HepG2 (cell line): ENCODE measurements at regions not wholly inside any gene's neighbourhood (a gene's known extent, or its start where the extent isn't known, plus 50 kb on each side); places are given as distances from the start of the nearest gene placed in this dataset.

Experiments
- ATAC-seq: fragments of 200-7000 bp; cut with Tn5 transposase; 3 replicates; pipeline ENCODE4 v1.9.1; 2020; ENCODE audit warnings: mild to moderate bottlenecking, moderate library complexity
- BruUV-seq: library from RNA; stranded (reverse); fragments of 400-500 nt; replicated peaks from 2 replicates; lab custom pipeline; 2021; lab: Mats Ljungman, UMichigan
- CTCF ChIA-PET: fragments of 300-600 bp; formaldehyde crosslinking; extraction: SDS; loops from one replicate; lab custom pipeline; 2021; ENCODE audit warnings: low total read pairs, inconsistent platforms, low intra/inter-chr PET ratio; lab: Yijun Ruan, JAX
- POLR2A ChIA-PET: fragments of 350-600 bp; sonication (Branson Sonifier 250); formaldehyde crosslinking; loops from one replicate; lab custom pipeline; 2020; ENCODE audit warnings: antibody characterized with exemption, inconsistent platforms; lab: Yijun Ruan, JAX
- DNase-seq: peaks from one replicate; pipeline ENCODE4 v3.0.0-alpha.2; 2015; ENCODE audit warnings: low spot score
- FAIRE-seq: peaks from 3 replicates; lab custom pipeline; 2011; peaks lifted over from hg19 to GRCh38; lab: Jason Lieb, UNC
- H2AFZ ChIP-seq: one replicate; pipeline ENCODE4 v1.6.1; 2011; ENCODE audit warnings: low read length, inconsistent platforms
- H3K27ac ChIP-seq: fragments of 300-600 bp; 3 replicates; pipeline ENCODE4 v1.8.0; 2011; ENCODE audit warnings: mixed run types, mild to moderate bottlenecking, mixed read lengths, low read length, inconsistent platforms; ENCODE audit not compliant: insufficient read depth; ENCODE audit errors: extremely low read length
- H3K27me3 ChIP-seq, 2 experiments: fragments of 200-600 bp in 1 of 2; 2 replicates in 1 of 2; 3 replicates in 1 of 2; pipeline versions ENCODE4 v1.6.0 to v1.8.0; 2011; ENCODE audit warnings: low read length in 2 of 2, mild to moderate bottlenecking in 2 of 2, moderate library complexity in 2 of 2, inconsistent platforms in 1 of 2; ENCODE audit not compliant: insufficient read depth in 2 of 2, control insufficient read depth in 1 of 2
- H3K36me3 ChIP-seq, 2 experiments: fragments of 200-600 bp in 1 of 2; replicated peaks in 1 of 2; 2 replicates in 1 of 2; 3 replicates in 1 of 2; pipeline versions ENCODE4 v1.5.1 to v1.8.0; 2011; ENCODE audit warnings: low read length in 2 of 2, inconsistent platforms in 1 of 2; ENCODE audit not compliant: insufficient read depth in 2 of 2, control insufficient read depth in 1 of 2
- H3K4me1 ChIP-seq: 2 replicates; pipeline ENCODE4 v1.5.1; 2012; ENCODE audit warnings: low read length, inconsistent platforms; ENCODE audit not compliant: insufficient read depth
- H3K4me2 ChIP-seq: 2 replicates; pipeline ENCODE4 v1.6.0; 2011; ENCODE audit warnings: low read depth, low read length, inconsistent platforms
- H3K4me3 ChIP-seq, 3 experiments: fragments of 200-600 bp in 1 of 3; sonication (generic), shearing (Covaris generic) in 1 of 3; replicated peaks in 1 of 3; 2 replicates each; pipeline ENCODE4 v1.5.1; 2011 to 2016; ENCODE audit warnings: low read length in 3 of 3, inconsistent platforms in 2 of 3, low read depth in 2 of 3, mild to moderate bottlenecking in 2 of 3, control low read depth in 1 of 3, mixed read lengths in 1 of 3; ENCODE audit not compliant: insufficient read depth in 1 of 3
- H3K79me2 ChIP-seq: one replicate; pipeline ENCODE4 v1.6.1; 2011; ENCODE audit warnings: low read length, inconsistent platforms; ENCODE audit not compliant: insufficient read depth
- H3K9ac ChIP-seq: 2 replicates; pipeline ENCODE4 v1.6.0; 2011; ENCODE audit warnings: mild to moderate bottlenecking, low read depth, low read length, inconsistent platforms; ENCODE audit not compliant: insufficient read depth
- H3K9me3 ChIP-seq: 2 replicates; pipeline ENCODE4 v1.5.1; 2012; ENCODE audit warnings: mild to moderate bottlenecking, low read length
- H4K20me1 ChIP-seq: 2 replicates; pipeline ENCODE4 v1.6.0; 2011; ENCODE audit warnings: inconsistent platforms, mild to moderate bottlenecking, low read length, moderate library complexity; ENCODE audit not compliant: insufficient read depth
- CHD2 ChIP-seq: IDR thresholded peaks from 2 replicates; pipeline ENCODE4 v1.6.1; 2011; ENCODE audit warnings: low read depth, low read length, improper control_type of control experiment
- KDM6A ChIP-seq: IDR thresholded peaks from 2 replicates; pipeline ENCODE4 v1.6.1; 2016; ENCODE audit warnings: low read depth
- ZBTB14 ChIP-seq: sonication (generic); formaldehyde crosslinking; IDR thresholded peaks from 2 replicates; pipeline ENCODE4 v1.4.0; 2020; ENCODE audit warnings: missing genetic modification reagents
- ZNF563 ChIP-seq: sonication (generic); formaldehyde crosslinking; IDR thresholded peaks from 2 replicates; pipeline ENCODE4 v1.8.0; 2022; ENCODE audit warnings: mild to moderate bottlenecking, moderate library complexity, missing genetic modification reagents
- ZNF607 ChIP-seq: sonication (generic); formaldehyde crosslinking; IDR thresholded peaks from 2 replicates; pipeline ENCODE4 v1.5.1; 2020; ENCODE audit warnings: missing genetic modification reagents, mild to moderate bottlenecking, borderline replicate concordance
- WGBS: methylation state at CpG from one replicate; pipeline ENCODE4 v1.1.6; 2017; ENCODE audit warnings: low lambda C conversion rate; 5-methylcytosine and 5-hydroxymethylcytosine counted together
- in situ Hi-C: cut with HindIII; loops from 2 replicates; pipeline ENCODE4 v1.10.0; 2017; ENCODE audit warnings: low pct_unique_long_range_greater_than_20kb; ENCODE audit not compliant: extremely low pct_ligation_motif_present
- intact Hi-C: fragments of 100-400 bp; cut with micrococcal nuclease; formaldehyde crosslinking; loops from one replicate; pipeline ENCODE4 v1.10.0; 2022; ENCODE audit not compliant: unreplicated experiment

- Histone ChIP-seq H3K36me3 (no peaks in the 10 kb centered on the region), H3K9me3 (no peaks in the 10 kb centered on the region), H2AFZ (no peak overlapping the region), H3K4me2 (no peak overlapping the region), H3K4me1 (no peaks in the 10 kb centered on the region), H3K79me2 (no peaks in the 10 kb centered on the region), H3K27ac (no peak overlapping the region), H4K20me1 (no peaks in the 10 kb centered on the region), H3K27me3 (no peaks in the 10 kb centered on the region), H3K9ac (no peak overlapping the region), H3K4me3 (no peak overlapping the region)
- in situ Hi-C loops (no loop called here), intact Hi-C loops (no loop called here)
- FAIRE-seq (no peak), ATAC-seq (no peak), DNase-seq (no peak)
- ChIA-PET POLR2A (no interaction called here), CTCF (no interaction called here)
- BruUV-seq: no TSS peak
- 0% methylated on average over 1 of the region's 1 CpG for WGBS
- TF ChIP-seq KDM6A (no peak), ZNF563 (CRISPR knock-in tag) (no peak), CHD2 (no peak), ZNF607 (CRISPR knock-in tag) (no peak)
Observed at GRCh38 chr4:162343967-162344366, 180.2 kb upstream of the FSTL5 start.

- Histone ChIP-seq H3K9ac (no peak overlapping the region), H3K4me2 (no peak overlapping the region), H3K36me3 (no peaks in the 10 kb centered on the region), H3K4me1 (no peaks in the 10 kb centered on the region), H2AFZ (no peak overlapping the region), H3K9me3 (no peaks in the 10 kb centered on the region), H3K79me2 (no peaks in the 10 kb centered on the region), H3K27ac (no peak overlapping the region), H4K20me1 (no peaks in the 10 kb centered on the region), H3K27me3 (no peaks in the 10 kb centered on the region), H3K4me3 (no peak overlapping the region)
- ChIA-PET CTCF (no interaction called here), POLR2A (no interaction called here)
- BruUV-seq: no TSS peak
- ATAC-seq (no peak), DNase-seq (no peak), FAIRE-seq (no peak)
- in situ Hi-C loops: no loop called here
- TF ChIP-seq ZBTB14 (CRISPR knock-in tag): no peak
- intact Hi-C loops: no loop called here
- 0% methylated on average over 2 of the region's 2 CpGs for WGBS
Observed at GRCh38 chr4:162341533-162341932, 177.7 kb upstream of the FSTL5 start.
